ENCODE measurements at regions not wholly inside any gene's neighbourhood (a gene's known extent, or its start where the extent isn't known, plus 50 kb on each side); places are given as distances from the start of the nearest gene placed in this dataset.

GRCh38 chr12:112574896-112575558 lies 156.3 kb downstream of the PTPN11 start:
- TF ChIP-seq CTCF (IDR thresholded peaks at IDR 0.05) (no peak), POLR2A (IDR thresholded peaks at IDR 0.05) (no peak)
